GM21576 (cell line): ENCODE measurements at regions not wholly inside any gene's neighbourhood (a gene's known extent, or its start where the extent isn't known, plus 50 kb on each side); places are given as distances from the start of the nearest gene placed in this dataset.

Experiments used
- ATAC-seq: cut with Tn5 transposase; IDR thresholded peaks from one replicate; pipeline ENCODE4 v1.9.1; 2021; ENCODE audit warnings: mild to moderate bottlenecking, moderate library complexity; ENCODE audit not compliant: unreplicated experiment

DNA sequence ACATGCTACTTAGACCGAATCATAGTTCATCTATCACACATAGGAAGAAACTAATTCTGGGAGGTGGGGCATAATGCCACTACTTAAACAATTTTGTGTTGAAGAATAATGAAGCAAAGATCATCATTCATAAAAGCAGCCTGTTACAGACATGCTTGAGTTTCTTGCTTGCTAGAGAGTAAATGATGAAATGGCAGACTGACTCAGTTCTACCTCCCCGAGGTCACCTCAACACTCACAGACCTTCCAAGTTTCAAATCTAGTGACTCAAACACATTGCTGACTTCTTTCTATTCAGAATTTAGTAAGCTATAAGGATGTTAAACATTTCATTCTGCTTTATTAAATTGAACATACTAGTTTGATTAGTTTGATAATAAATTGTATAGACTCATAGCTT is 636.5 kb upstream of the FRG1 start:
- ATAC-seq: no peak

DNA sequence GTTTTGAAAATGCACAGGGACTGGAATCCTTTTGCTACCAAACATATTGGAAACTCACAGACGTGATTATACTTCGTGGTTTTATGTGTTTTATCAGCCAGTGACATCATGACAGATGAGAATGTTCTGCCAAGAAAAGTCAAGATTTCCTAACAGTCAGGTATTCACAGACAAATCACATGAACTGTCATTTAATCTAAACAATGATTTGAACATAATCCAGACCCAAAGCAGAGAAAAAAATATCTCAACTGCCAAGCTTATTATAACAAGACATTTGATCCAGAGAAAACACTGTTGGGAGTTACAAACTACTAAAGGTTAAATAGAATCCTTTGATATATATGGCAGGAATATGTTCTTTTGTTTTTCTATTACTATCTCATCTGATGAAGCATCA is 635.9 kb upstream of the FRG1 start:
- no peak for ATAC-seq

DNA sequence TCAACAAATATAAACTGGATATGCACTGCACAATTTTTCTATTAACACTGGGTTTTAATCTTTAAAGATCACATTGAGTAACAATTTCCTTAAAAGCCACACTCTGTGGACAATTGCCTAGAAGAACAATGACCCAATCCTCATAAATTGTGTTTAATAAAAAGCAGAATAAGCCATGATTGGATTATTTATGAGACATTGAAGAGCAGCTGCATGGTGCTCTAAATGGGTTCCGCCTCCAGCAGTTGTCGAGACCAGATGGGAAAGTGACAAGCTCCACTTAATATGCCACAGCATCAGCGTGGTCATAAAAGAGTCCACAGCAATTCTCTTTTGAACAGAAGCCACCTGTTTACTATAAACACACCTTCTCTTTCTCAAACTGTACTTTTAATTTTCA is 635.2 kb upstream of the FRG1 start:
- no peak for ATAC-seq

DNA sequence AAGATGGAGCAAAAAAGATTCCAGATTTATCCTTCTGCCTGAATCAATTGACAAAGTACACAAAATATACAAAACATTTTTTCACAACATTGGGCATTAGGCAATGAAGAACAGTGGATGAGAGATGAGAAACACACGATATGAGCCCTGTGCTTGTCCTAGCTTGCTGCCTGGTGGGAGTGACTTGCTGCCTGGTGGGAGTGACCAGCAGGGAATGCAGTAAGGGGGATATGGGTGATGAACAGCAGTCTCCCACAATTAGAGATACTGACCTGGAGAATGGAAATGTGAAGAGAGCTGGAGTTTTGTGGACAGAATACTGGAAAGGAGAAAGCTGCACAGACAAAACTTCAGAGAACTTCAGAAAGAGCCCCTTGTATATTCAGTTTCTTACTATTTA is 629.4 kb upstream of the FRG1 start:
- no peak for ATAC-seq

DNA sequence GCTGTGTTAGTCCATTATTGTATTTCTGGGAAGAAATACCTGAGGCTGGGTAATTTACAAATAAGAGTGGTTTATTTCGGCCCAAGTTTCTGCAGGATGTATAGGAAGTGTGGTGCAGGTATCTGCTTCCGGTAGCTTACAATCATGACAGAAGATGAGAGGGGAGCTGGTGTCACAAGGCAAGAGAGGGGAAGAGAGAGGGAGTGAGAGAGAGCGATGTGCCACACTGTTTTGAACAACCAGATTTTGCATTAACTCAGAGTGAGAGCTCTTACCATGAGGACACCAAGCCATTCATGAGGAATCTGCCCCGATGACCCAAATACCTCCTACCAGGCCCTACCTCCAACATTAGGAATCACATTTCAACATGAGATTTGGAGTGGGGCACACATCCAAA is 627.6 kb upstream of the FRG1 start:
- ATAC-seq: no peak

DNA sequence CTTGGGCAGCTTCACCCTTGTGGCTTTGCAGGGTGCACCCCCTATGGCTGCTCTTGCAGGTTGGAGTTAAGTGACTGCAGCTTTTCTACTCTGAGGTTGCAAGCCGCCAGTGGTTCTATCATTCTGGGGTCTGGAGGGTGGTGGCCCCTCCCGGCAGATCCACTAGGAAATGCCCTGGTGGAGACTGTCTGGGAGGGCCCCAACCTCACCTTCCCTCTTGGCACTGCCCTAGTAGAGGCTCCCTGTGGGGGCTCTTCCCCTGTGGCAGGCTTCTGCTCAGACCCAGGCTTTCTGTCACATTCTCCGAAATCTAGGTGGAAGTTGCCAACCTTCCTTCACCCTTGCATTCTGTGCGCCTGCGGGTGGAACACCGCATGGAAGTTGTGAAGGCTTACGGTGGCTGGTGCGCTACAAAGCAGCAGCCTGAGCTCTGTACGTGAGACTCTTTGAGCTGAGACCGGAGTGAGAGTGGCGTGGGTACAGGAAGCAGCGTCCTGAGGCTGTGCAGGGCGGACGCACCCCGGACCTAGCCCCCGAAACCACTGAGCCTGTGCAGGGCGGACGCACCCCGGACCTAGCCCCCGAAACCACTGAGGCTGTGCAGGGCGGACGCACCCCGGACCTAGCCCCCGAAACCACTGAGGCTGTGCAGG is 626.7 kb upstream of the FRG1 start:
- no peak for ATAC-seq

DNA sequence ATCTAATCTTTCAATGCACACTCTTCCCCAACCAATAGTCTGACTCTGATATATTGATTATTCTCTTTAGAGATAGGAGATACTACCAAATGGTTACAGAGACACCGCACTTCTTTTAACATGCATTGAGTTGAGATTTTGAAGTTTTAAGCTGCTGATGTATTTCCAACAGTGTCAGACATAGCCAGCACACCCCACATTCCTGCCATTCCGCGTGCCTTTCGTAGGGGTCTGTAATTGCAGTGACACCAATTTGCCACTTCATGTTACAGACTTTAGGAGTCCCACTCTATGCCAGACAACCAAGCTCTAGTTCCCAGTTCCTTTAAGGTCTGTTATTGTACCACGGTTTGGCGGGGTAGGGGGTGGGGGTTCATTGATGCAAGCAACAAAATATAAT is 618.2 kb upstream of the FRG1 start:
- no peak for ATAC-seq

DNA sequence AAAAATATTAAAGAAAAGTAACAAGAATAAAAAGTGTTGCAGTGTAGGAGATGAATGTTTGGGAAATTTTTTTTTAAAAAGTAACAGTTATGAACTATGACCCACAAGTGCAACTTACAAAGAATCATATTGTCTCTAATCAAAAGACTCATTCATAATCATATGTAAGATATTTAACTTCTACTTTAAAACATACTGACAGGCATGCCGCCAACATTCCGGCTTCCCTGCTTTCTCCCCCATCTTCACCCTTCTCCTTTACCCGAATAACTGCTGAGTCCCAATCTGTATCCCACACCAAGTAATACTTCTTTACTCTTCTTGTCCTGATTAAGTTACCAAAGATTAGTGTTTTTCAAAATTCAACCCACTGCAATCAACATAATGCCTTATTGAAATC is 598.8 kb upstream of the FRG1 start:
- ATAC-seq: no peak

DNA sequence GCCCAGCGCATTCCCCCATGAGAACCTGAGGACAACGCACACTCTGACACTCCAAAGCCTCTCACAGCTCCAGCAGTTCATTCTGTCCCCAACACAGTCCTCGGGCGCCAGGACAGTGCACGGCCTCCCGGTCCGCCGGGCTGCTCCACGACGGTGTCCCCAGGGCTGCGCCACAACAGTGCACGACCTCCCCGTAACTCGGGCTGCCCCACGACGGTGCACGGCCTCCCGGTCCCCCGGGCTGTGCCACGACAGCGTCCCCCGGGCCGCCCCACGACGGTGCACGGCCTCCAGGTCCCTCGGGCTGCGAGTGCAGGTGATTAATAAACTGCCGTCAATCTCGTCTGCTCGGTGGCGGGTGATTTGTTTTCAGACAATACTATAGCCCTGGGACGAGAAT is 585.1 kb upstream of the FRG1 start:
- no peak for ATAC-seq

DNA sequence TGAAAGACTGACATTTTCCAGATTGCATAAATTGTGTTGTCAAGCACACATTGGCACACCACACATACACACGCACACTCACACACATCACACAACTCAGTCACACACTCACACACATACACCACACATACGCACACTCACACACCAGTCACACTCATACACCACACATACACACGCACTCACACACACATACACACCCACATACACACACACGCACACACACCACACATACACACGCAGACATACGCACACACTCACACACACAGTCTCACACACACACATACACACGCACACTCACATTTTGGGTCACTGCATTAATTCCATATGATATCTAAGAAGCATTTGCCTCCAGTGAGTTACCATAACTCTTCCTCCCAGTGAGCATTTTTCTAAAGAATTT is 578.3 kb upstream of the FRG1 start:
- ATAC-seq: no peak

DNA sequence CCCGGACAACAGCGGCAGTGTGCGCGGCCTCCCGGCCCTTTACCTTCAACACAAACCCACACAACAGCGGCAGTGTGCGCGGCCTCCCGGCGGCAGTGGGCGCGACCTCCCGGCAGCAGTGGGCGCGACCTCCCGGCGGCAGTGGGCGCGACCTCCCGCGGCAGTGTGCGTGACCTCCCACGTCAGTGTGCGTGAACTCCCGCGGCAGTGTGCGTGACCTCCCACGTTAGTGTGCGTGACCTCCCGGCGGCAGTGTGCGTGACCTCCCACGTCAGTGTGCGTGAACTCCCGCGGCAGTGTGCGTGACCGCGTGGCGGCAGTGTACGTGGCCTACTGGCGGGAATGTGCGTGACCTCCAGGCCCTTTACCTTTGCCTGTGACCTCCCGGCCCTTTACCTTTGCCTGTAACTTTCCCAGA is 576.6 kb upstream of the FRG1 start:
- no peak for ATAC-seq

DNA sequence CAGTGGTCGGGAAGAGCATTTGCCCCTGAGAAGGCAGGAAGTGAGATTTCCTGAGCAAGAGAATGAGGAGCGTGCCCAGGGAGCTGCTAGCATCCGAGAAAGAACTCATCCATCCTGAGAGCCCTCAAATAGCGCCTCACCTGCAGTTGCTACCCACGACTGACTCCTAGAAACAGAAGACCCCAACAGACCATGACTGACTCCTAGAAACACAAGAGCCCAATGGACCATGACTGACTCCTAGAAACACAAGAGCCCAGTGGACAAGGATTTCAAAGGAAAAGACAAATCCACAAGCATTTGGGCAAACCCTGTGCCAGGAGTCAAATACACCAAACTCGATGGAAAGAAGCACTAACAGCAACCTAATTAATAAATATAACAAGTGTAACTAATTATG is 575.2 kb upstream of the FRG1 start:
- no peak for ATAC-seq

DNA sequence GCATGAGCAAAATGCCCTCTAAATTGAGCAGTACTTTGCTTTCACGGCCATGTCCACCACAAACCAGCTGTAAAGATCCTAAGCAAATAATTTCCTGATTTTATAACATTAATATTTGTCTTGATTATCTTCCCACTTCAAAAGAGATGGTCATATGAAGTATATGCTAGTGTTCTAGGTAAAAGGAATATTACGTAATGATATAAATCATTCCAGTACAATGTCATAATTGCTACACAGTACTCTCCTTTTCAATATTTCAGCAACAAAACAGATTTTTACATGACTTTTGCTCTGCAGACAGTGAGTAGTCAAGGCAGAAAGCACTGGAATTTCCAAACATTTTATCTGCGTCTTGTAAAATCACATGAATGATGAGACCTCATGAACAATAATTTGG is 572.8 kb upstream of the FRG1 start:
- ATAC-seq: no peak

DNA sequence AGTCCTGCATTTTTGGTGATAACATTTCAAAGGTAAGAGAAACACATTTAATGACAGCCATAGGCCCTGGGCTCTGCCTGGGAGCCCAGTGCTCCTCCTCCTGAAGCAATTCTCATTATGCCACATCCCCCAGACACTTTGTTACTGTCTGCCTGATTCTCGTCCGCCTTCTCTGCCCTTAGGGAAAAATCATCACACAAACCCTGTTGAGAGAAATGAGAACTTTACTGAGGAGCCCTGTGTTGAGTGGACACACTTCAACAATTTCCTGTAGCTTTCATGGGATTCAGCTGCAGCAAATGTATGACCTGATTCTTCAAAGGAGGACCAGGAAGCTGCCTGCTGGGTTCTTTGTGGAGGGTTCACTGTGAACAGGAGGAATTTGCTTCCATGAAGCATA is 566.5 kb upstream of the FRG1 start:
- no peak for ATAC-seq

DNA sequence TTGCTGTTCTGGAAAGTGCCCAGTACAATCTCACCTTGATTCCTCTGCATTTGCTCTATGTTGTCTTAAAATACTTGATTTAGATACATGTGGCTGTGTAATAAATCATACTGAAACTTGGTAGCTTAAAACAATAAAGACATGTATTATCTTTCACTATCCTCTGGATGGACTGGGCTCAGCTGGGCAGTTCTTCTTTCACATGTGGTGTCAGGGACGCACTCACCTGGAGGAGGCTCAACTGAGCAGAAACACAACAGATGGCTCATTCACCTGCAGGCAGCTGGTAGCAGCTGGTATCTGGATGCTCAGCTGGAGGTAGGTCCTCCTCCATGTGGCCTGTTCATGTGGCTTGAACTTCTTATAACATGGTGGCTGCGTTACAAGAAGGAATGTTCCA is 563.8 kb upstream of the FRG1 start:
- ATAC-seq: no peak

DNA sequence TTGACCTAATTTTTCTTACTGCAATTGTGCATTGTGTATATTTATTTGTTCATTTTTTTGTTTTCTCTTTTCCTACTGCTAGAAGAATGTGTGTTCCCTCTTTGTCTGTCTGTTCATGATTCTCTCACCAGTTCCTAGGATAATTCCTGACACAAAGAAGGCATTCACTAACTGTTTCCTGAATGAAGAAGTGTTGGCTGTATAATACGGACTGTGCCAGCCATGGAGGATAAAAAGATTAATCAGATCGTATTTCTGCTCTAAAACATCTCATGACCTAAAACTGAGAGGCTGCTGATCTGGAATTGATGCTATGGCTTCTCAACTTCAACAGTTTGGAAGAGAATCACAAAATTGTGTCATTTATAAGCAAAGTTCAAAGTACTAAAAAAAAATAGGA is 563.1 kb upstream of the FRG1 start:
- no peak for ATAC-seq

DNA sequence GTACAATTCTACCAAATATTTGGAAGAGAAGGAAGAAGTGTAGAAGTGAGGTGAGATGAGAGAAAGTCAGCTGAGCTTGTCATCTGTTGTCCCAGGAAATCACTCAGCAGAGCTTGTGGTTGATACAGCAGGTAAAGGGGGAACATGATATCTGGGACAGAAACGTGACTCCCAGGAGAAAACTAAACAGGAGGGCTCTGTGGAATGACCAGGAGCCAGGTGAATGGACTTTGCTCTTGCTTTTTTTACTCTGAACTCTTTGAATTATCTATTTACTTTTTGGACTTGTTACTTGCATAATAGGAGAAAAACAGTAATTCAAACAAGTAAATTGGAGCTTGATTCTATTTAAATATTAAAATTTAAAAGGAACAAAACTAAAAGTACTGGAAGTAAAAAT is 555.6 kb upstream of the FRG1 start:
- ATAC-seq: no peak

DNA sequence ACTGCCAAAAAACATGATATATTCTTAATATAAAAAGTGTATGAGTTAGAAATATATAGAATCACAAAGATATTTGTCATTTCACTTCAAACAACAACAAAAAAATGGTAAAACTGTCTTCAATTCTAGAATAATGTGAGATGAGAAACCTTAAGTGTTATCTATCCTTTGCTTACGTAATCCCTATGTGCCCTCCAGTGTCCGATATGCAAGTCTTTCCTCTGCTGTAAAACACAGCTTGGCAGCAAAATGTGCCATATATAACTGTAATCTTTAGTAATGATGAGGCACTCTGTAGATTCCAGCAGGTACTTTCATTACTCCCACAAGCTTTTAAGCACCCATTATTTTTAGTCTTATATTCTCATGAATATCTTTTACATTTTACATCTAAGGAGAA is 555.1 kb upstream of the FRG1 start:
- ATAC-seq: no peak

DNA sequence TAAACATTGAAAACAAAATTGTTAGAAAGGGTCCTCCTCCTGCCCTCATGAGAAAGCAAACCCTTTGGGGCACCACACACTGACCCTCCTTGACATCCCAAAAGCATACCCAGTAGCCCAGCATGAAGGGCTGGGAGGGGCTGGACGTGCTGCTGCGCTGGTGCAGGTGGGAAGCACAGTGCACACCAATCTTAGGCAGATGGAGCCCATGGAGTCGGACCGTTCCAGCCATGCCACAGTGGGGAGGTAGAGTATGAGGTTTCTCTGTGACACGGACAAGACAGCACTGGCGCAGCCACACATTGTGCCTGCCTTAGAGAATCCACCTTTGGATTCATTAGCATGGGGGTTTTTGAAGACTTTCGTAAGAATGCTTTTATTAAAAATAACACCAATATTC is 544.2 kb upstream of the FRG1 start:
- no peak for ATAC-seq

DNA sequence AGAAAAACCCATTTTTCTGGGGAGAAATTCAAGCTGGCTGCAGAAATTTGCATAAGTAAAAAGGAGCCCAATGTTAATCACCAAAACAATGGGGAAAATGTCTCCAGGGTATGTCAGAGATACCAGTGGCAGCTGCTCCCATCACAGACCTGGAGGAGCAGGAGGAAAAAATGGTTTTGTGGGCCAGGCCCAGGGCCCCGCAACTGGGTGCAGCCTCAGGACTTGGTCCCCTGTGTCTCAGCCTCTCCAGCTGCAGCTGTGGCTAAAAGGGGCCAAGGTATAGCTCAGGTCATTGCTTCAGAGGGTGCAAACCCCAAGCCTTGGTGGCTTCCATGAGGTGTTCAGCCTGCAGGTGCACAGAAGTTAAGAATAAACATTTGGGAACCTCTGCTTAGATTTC is 536.4 kb upstream of the FRG1 start:
- no peak for ATAC-seq

DNA sequence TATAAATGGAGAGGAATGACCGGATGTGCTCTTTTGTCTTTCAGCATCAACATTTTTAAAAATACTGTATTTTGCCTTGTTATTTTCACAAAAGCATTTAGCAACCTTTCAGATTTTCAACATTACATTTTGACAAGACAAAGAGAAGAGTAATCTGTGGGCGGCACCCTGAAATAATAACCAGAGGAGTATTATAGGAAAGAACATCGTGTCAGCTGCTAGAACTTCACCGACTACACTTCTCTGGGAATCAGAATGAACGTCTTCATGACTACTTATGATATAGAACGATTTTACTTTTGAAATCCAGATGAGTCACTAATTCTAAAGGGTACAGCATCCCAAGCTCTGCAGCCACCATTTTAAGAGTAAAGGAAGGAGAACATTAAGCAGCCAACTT is 531.5 kb upstream of the FRG1 start:
- ATAC-seq: no peak

DNA sequence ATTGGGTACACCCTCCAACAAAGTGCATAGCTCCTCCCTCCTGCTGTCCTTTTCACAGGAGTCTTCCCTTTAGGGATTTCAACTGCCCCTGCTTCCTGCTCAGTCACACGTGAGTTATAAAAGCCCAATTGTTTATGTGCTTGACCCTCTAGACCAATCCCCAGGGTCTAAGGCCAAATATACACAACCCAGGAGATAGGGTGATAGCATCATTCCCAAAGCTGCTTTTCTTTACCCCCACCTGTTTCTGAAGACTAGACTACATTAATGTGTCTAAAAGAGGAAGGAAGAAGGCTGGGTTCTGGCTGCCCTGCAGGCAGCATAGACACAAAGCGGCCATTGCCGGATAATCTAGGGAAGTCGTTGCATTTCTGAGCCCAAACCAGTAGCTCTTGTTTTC is 526.7 kb upstream of the FRG1 start:
- ATAC-seq: no peak

DNA sequence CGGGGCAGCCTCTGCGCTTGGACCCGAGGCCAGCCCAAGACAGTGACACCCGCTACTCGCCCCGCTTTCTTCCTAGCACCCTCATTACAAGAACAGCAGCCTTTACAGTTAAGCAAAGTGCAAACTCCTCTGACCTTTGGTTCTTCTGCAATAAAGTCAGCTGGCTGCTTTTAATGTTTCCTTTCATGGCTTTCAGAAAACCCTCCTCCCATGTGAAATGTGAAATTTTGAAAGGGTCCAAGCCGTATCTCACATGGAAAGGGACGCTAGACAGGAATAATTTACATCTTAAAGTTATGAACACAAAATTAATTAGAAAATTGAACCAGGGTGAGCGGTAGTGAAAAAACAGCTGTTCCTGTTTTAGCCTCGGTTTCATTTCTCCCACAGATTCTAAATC is 520.1 kb upstream of the FRG1 start:
- no peak for ATAC-seq

DNA sequence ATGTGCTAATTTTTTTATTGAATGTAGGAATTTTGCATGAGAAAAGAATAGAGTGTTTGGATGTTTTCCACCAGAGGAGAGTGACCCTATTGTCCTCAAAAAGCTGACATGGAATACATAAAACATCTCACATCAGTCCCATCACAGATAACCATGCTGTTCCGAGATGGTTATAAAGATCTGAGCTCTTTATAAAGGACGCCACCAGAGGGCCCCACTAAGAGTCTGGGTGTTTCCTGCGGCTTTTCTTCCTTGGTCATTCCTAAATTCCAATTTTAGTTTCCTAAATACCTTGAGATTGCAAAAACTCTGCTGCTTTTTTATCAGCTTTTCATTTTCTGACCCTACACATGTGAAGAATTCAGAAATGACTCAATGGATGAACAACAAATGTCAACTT is 504.5 kb upstream of the FRG1 start:
- no peak for ATAC-seq
